ENCODE measurements at regions not wholly inside any gene's neighbourhood (a gene's known extent, or its start where the extent isn't known, plus 50 kb on each side); places are given as distances from the start of the nearest gene placed in this dataset.
A peak's percentile ranks its signal among the peaks of the same experiment; 100 is the strongest.

DNA sequence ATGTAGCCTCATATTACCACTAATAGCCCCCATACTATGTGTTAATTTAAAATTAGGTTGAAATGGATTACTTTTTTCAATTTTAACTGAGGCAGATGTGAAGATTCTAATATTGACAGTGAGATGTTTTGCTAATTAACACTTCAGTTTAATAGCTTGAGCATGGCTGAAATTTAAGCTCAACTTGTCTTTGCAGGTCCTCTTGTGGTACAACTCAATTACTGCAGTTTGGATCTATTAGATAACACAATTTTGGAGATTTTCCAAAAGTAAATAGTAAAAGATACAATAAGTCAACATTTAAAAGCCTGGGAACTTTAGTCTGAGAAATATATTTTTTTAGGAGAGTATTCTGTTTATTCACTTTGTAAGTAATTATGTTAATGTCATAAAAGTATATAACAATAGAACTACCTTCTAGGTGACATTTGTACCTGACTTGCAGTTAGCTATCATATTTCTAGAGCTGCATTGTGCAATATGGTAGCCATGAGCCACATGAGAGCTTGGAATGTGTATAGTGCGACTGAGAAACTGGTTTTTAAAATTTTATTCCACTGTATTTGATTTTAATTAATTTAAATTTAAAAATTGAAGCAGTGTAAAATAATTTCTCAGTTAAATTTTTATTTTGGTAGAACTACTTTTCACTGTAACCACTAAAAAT, 73.1 kb upstream of the FMR1 start:
- TF ChIP-seq, protein P1, sequence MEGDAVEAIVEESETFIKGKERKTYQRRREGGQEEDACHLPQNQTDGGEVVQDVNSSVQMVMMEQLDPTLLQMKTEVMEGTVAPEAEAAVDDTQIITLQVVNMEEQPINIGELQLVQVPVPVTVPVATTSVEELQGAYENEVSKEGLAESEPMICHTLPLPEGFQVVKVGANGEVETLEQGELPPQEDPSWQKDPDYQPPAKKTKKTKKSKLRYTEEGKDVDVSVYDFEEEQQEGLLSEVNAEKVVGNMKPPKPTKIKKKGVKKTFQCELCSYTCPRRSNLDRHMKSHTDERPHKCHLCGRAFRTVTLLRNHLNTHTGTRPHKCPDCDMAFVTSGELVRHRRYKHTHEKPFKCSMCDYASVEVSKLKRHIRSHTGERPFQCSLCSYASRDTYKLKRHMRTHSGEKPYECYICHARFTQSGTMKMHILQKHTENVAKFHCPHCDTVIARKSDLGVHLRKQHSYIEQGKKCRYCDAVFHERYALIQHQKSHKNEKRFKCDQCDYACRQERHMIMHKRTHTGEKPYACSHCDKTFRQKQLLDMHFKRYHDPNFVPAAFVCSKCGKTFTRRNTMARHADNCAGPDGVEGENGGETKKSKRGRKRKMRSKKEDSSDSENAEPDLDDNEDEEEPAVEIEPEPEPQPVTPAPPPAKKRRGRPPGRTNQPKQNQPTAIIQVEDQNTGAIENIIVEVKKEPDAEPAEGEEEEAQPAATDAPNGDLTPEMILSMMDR (IDR thresholded peaks at IDR 0.05; ENCODE audit: control insufficient read depth, extremely low read depth, insufficient read depth): peak; percentile 53
- no peak overlapping the region for H3K4me3 ChIP-seq (ENCODE audit: low read depth, low read length)
- peak; percentile 23 for DNase-seq (ENCODE audit: low read depth)

DNA sequence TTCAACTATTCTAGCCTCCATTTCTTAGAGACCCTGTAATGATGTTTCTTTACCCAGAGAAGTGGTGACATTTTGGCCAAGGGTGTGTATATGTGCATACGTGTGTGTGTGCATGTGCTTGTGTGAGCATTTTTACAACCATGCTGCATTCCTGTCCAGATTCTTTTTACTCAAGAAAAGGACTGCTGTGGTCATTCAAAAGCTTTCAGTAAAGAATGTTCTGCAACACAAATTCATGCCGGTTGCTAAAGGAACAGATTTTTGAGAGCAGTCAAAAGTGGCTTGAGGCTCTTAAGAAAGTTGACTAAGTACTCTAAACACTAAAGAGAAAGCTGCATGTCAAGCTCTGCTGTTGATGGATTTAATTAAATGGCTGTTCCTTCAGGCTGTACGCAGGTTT, 65.0 kb upstream of the FMR1 start:
- no peak for DNase-seq (ENCODE audit: low read depth)
- TF ChIP-seq, protein P1 (IDR thresholded peaks at IDR 0.05; ENCODE audit: control insufficient read depth, extremely low read depth, insufficient read depth): no peak
- no peak overlapping the region for H3K4me3 ChIP-seq (ENCODE audit: low read depth, low read length)

DNA sequence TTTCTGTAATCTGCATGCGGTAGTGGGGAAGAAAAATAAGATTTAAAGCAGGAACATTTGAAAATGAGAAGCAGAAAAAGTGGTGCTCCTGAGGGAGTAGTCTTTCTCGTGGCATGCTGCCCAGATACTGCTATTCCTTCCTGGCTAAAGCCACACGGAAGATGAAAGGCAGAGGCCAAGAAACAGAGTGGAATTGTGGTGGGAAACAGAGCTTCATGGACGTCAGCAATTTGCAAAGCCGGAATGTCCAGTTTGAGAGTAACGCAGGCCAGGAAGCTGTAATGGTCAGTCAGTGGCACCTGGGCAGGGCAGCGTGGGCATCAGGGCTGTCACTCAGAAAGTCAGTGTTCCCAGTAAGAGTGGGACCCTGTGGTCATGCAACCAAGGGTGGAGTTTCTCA, 63.7 kb upstream of the FMR1 start:
- TF ChIP-seq, protein P1 (IDR thresholded peaks at IDR 0.05; ENCODE audit: control insufficient read depth, extremely low read depth, insufficient read depth): no peak
- H3K4me3 ChIP-seq (ENCODE audit: low read depth, low read length): no peak overlapping the region
- peak; percentile 17 for DNase-seq (ENCODE audit: low read depth)

DNA sequence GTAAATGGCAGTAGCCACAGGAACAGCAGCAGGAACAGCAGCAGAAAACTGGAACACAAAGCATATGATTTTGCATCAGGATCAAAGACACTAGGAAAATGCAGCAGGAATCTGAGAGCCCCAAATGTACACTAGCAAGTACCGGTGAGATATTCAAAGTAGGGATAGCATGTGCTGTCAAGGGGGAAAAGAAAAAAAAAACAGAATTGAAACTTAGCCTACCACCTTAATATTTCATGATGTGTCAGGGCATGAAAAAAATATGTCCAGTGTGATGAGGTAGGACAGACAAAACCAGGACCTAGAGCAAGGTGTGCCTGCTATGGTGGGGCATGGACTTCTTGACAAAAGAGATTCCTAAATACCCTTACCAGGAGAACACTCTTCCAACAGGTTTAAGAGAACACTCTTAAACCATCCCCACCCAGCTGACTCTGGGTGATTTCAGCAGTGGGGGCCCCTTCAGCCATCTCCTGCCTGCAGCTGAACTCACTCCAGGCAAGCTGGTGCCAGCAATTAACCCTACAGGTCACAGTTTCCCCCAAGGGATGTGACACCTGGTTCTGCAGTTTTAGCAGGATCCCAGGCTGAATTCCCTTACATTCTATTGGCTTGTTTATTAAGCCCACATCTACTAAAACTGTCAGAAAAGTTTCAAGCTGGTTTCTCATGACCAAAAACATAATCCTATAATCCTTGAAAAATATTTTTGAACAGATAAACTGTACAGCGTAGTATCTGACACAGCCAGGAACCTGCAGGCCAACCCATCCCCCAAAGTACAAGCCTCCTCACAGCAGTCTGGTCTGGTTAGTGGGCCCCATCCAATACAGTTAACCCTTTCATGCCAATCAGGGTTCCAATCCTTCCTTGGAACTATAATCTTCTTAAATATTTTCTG, 62.9 kb upstream of the FMR1 start:
- H3K4me3 ChIP-seq (ENCODE audit: low read depth, low read length): no peak overlapping the region
- no peak for DNase-seq (ENCODE audit: low read depth)
- TF ChIP-seq, protein P1 (IDR thresholded peaks at IDR 0.05; ENCODE audit: control insufficient read depth, extremely low read depth, insufficient read depth): no peak

DNA sequence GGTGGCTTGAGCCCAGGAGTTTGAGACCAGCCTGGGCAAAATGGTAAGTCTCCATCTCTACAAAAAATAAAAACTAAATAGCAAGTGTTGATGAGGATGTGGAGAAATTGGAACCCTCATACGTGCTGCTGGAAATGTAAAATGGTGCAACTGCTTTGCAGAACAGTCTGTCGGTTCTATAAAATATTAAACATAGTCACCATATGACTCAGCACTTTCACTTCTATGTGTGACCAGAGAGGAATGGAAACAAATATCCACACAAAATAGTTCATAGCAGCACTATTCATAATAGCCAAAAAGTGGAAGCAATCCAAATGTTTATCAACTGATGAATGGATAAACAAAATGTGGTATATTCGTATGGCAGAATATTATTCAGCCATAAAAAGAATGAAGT, 60.8 kb upstream of the FMR1 start:
- TF ChIP-seq, protein P1 (IDR thresholded peaks at IDR 0.05; ENCODE audit: control insufficient read depth, extremely low read depth, insufficient read depth): no peak
- H3K4me3 ChIP-seq (ENCODE audit: low read depth, low read length): no peak overlapping the region
- DNase-seq (ENCODE audit: low read depth): no peak

DNA sequence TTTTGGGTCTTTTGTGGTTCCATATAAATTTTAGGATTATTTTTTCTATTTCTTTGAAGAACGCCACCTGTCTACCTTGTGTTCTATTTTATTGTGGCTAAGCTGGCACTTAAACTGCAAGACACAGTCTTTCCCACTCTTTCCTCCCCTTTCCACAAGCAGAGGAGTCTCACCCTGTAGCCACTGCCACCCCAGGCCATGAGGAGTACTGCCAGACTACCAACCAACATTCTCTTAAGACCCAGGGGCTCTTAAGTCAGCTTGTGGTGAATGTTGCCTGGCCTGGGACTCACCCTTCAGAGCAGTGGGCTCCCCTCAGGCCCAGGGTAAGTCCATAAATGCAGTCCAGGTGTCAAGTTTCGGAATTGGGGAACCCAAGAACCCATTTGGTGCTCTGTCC, 58.0 kb upstream of the FMR1 start:
- DNase-seq (ENCODE audit: low read depth): no peak
- no peak overlapping the region for H3K4me3 ChIP-seq (ENCODE audit: low read depth, low read length)
- TF ChIP-seq, protein P1 (IDR thresholded peaks at IDR 0.05; ENCODE audit: control insufficient read depth, extremely low read depth, insufficient read depth): no peak
